ENCODE measurements at regions not wholly inside any gene's neighbourhood (a gene's known extent, or its start where the extent isn't known, plus 50 kb on each side); places are given as distances from the start of the nearest gene placed in this dataset.

DNA sequence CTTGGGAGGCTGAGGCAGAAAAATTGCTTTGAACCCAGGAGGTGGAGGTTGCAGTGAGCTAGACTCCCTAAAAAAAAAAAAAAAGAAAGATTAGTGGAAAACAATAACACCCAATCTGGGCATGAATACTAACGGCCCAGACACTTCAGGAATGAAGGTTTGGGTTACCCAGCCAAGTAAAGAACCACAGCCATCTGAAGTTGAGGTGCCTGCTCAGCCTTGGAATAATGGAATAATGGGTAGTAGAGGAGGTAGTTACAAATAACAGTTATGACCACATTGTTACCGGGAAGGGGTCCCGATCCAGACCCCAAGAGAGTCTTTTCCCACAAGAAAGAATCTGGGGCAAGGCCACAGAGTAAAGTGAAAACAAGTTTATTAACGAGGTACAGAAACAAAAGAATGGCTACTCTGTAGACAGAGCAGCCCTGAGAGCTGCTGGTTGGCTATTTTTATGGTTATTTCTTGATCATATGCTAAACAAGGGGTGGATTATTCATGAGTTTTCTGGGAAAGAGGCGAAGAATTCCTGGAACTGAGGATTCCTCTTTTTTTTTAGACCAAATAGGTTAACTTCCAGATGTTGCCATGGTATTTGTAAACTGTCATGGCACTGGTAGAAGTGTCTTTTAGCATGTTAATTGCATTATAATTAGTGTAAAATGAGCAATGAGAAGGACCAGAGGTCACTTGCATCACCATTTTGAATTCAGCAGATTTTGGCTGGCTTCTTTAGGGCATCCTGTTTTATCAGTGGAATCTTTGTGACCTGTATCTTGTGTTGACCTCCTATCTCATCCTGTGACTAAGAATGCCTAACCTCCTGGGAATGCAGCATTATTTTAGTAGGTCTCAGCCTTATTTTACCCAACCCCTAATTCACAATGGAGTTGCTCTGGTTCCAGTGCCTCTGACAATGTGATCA is 96.2 kb upstream of the HAAO start:
- DNase-seq = no peak

DNA sequence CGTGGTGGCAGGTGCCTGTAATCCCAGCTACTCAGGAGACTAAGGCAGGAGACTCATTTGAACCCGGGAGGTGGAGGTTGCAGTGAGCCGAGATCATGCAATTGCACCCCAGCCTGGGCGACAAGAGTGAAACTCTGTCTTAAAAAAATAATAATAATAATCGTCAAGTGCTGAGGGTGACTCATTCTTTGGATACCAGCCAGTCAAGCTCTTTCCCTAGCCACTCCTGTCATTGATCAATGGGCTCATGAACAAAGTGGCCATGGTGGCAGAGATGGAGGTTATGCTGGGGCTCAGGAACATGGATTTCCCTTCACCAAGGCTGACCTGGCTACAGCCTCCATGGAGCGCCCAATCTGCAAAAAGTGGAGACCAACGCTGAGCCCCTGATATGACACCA is 94.5 kb upstream of the HAAO start:
- no peak for DNase-seq

DNA sequence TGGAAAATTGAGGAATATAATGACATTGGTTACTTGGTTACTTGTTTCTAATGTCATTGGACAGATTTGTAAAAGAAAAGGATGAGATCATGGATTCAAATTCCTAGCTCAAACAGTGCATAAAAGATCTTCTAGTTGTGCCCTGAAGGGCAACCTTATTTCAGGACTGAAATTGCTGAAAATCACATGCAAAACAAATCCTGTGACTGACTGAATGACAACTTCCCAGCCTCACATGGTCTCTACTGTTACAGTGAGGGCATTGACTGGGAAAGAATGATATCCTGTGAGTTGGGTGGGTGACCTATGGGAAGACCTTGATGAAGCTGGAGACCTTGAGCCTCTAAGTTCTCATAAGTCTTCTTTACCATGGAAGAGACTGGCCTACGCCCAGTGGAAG is 90.4 kb upstream of the HAAO start:
- DNase-seq = no peak

DNA sequence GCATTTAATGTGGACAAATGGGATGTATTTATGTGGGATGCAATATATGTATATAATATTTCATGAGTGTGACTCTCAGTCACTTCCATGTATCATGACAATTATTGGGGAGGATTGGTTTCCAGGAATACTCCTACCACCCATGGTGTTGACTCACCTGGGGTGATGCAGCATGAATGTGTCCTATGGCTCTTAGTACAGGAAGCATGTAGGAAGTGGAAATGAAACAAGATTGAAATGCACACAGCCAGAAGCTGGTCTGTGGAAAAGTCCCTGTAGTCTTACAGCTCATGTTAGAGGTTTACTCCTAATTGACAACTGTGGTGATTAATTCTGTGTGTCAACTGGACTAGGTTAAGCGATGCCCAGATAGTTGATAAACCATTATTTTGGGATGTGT is 89.3 kb upstream of the HAAO start:
- DNase-seq = no peak

DNA sequence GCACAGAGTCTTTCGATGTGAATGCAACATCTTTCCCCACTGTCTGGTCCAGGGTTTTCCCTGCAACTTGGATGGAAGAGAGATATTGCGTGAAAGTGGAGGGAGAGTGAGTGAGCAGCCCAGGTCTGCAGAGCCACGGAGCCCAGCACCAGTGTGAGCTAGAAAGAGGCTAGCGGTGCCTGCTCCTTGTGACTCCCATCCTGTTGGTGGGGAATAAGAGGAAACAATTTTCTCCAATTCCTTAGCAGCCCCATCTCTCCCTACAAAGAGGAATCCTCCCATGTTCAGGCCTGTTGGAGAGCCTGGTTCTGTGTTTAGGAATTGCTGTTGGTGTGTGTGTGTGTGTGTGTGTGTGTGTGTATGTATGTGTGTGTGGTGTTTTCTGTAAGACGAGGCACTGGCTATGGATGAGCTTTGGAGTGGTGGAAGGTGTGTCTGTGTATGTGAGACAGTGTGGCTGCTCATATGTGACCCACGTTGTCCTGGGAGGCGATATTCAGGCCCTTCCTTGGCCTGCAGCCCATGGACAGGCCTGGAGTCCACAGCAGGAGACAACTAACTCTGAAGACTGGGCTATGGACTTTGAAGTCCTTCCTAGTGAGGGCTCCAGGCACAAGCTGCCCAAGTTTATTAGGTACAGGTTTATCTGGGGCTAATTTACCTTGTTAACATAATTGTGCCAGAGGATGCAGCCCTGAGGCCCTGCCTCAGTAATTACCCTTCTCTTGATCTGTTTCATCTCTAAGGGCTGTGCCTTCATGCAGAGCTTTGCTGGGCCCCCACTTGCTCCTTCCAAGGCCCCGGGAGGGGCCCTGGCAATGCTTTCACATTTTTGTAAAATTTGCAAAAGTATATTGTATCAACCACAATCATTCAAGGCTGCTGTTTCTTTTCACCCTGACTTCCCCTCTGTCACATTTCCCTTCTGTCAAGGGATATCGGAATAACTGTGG is 88.6 kb upstream of the HAAO start:
- no peak for DNase-seq

DNA sequence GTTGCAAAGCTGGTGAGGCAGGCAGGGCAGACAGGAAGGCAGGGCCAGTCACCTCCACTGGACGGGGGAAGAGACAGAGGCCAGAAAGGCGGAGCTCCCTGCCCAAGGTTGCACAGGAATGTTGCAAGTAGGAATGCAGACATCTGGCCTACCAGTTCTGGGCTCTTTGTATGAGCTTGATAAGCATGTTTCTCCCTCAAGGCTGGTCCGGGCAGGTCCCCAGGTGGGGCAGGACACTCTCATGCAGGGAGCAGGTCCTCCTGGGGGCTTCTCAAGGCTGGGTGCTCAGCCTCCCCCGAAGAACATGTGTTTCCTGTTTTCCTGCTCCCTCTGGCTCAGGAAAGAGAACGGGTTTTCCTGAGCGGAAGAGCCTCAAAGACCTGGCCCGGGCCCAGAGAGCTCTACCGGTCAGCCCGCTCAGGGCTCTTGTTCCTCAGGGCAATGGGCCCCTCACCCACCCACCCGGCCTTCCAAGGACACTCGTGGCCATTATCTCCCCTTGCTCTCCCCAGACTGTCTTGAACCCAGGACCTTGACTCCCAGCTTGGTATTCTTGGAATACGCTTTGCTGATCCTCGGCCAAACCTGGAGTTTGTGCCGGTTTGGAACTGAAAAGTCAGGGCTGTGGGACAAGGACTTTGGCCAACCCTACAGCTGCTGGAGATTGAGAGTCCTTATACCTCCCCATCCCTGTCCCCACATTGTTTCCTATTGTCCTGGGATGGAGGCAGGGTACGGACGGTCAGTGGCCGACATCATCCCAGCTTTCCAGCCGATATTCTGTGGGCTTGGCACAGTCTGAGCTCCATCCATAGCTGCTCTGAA is 87.7 kb upstream of the HAAO start:
- DNase-seq = no peak

DNA sequence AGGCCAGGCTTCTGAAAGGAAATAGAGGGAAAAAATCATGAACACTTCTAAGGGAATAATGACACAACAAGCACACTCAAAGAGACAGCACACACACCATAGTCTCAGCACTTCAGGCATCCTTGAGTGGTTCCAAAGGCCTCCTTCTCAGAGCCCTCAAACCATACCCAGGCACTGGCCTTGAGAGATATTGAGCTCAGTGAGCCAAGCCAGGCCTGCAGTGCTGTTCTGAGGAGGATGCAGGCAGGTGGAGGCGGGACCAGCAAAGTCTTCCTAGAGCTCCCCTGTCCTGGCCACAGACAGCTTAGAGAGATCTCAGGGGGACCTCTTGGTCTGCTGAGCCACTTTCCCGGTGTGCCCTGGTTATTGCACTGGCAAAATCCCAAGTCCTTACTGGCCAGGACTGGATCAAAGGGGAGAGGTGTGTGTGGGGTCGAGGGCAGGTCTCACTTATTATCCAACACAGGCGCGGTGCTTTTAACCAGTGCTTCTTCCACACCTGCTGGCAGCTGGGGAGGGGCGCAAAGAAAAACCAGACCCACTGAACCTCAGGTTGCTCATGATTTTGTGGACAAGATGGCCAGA is 86.8 kb upstream of the HAAO start:
- DNase-seq = no peak

DNA sequence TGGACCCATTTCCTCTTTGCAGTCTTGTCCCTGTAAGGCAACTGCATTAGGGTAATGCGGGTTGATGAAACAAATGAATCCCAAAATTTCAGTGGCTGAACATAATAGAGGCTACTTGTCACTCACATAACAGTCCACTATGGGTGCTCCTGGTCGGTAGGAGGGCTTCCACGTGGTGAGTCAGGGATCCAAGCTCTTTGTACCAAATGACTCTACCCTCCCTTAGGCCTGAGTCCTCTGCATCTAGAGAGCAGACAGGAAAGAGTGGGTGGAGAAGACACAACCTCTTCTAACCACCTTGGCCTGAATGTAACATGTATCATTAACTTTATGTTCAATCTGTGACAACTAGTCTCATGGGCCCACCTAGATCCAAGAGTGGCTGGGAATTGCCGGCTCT is 86.2 kb upstream of the HAAO start:
- no peak for DNase-seq

DNA sequence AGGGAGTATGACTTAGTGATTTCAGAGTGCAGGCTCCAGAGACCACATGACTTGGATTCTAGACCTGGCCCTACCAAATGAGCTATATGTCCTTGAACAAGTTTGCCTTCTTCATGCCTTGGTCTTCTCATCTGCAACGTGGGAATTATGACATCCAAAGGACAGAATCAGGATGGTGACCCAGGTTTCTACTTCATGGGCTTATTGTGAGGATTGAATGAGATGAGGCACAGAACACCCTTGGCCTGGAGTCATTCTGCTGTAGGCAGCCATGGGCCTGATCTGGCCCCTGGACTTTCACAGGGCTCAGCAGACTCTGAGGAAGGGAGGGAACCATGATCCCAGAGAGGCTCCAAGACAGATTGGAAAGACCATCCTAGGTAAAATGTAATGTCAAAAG is 85.6 kb upstream of the HAAO start:
- DNase-seq = no peak

DNA sequence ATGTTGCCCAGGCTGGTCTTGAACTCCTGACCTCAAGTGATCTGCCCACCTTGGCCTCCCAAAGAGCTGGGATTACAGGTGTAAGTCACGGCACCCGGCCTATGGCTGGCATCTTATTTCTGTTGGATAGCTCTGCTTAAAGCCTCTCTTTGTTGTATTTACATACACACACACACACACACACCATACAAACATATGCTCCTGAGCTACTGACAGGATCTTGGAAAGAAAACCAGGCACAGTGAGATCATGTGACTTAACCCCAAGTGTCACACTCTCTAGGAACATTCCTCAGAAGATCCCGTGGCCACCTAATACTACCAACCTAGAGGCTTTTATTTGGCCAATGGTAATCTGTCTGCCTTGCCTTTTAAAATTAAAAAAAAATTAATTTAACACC is 85.1 kb upstream of the HAAO start:
- no peak for DNase-seq

DNA sequence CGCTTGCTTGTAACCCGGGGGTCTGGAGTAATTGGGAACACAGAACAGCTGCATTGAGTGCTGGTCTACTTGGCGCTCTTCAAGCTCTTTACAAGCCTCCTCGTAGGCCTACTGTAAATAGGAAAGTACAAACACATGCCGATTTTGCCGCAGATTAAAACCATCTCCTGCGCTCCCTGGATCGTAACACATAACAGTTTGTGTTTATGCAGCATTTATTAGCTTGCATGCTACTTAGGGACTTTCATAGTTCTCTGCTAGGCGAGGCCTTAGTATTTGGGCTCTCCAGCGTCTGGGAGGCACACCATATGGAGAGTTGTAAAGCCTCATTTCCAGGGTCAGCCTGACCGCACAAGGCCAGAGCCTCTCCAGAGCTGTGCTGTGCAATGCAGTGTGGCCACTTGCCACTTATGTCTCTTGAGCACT is 84.0 kb upstream of the HAAO start:
- DNase-seq = no peak

DNA sequence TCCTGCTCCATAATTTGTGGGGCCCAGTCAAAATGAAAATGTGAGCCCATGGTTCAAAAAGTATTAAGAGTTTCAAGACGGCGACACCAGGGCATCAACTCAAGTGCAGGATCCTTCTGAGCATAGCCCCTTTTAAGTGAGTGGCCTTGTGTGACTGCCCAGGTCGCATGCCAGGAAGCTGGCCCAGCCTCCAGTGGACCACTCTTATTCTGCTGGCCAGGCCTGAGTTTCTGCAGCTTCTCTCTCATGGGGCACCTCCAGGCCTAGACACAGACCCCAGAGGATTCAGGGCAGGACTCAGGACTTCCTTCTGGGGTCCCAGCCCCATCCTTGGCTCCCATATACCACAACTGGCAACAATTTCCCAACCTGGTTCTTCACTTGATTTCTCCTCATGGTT is 83.5 kb upstream of the HAAO start:
- DNase-seq = no peak

DNA sequence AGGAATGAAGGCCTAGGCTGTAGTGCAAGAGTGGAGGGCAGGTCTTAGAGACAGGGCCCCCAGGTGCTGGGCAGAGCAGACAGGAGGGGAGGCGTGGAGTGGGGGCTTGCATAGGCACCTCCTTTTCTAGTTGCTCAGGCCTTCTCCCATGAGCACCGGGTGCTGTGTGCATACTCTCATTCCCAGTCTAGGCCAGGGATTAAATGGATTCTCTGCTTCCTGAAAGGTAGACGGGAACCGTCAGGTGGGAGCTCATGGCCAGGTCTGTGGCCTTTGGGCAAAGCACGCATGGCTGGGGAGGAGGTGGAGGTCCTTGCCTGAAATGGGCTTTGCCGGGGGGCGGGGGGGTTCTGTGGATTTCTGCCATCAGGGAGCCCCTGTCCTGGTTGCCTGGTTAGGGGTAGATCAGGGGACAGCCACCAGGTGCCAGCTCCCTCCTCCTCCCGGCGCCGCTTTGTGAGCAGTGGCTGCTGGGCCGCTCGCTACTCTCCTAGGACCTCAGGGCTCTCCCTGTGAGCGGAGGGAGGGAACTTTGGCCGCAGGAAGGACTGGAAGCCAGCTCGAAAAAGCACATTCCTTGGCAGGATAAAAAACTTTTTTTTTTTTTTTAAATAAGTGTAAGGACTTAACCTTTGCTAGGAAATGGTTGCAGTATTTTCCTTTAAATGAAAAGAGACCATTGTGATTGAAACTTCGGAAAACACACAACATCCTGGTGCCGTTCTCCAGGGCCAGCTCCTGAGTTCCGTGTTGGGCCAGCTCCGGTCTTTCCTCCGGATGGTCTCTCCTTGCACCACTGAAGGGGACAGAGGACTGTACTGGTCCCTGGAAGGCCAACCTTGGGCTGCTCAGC is 82.8 kb upstream of the HAAO start:
- DNase-seq = no peak

DNA sequence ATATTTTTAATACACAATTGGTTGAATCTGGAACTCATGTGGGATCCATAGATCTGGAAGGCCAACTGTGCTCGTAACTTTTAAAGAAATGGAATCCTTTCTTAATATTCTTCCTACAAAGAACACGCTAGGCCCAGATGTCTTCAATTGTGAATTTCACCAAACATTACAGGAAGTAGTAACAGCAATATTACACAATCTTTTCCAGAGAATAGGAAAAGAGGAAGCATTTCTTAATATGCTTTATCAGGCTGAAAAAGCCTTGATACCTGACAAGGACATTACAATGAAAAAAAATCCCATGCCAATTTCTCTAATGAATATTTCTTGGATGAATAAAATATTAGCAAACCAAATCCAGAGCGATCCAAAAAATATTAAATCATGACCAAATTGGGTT is 80.3 kb upstream of the HAAO start:
- DNase-seq = no peak

DNA sequence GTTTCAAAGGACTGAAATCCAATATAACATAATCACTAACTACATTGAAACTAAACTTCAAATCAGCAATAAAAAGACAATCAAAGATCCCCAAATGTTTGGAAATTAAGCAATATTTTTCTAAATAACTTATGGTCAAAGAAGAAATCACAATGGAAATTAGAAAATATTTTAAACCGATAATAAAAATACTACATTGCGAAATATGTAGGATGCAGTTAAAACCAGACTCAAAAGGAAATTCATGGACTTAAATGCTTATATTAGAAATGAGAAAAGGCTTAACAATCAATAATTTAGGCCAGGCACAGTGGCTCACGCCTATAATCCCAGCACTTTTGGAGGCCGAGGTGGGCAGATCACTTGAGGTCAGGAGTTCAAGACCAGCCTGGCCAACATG is 79.0 kb upstream of the HAAO start:
- no peak for DNase-seq

DNA sequence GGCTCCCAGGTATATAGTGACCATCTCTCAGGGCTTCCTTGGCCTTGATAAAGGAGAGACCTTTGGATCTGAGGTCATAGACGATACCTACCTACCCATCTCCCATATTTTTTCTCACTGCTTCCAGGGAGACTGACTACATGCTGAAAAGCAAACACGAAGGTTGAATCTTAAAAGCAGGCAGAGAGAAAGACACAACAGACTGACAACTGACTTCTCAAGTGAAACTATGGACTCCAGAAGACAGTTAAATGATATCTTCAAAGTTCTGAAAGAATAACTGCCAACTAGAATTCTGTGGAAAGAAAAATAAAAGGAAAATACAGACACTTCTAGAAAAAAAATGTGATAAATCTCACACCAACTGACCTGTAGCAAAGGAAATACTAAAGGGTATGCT is 76.5 kb upstream of the HAAO start:
- no peak for DNase-seq

DNA sequence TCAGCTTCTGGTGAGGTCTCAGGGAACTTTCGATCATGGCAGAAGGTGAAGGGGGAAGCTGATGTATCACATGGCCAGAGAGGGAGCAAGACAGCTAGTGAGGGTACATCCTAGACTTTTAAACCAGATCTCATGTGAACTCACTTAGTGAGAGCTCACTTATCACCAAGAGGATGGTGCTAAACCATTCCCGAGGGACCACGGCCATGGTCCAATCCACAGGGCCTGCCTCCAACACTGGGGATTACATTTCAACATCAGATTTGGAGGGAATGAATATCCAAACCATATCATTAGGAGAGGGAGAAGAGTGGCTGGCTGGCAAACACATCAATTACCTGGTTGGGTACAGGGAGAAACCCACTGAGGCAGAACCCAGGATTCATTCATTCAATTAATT is 75.7 kb upstream of the HAAO start:
- no peak for DNase-seq

DNA sequence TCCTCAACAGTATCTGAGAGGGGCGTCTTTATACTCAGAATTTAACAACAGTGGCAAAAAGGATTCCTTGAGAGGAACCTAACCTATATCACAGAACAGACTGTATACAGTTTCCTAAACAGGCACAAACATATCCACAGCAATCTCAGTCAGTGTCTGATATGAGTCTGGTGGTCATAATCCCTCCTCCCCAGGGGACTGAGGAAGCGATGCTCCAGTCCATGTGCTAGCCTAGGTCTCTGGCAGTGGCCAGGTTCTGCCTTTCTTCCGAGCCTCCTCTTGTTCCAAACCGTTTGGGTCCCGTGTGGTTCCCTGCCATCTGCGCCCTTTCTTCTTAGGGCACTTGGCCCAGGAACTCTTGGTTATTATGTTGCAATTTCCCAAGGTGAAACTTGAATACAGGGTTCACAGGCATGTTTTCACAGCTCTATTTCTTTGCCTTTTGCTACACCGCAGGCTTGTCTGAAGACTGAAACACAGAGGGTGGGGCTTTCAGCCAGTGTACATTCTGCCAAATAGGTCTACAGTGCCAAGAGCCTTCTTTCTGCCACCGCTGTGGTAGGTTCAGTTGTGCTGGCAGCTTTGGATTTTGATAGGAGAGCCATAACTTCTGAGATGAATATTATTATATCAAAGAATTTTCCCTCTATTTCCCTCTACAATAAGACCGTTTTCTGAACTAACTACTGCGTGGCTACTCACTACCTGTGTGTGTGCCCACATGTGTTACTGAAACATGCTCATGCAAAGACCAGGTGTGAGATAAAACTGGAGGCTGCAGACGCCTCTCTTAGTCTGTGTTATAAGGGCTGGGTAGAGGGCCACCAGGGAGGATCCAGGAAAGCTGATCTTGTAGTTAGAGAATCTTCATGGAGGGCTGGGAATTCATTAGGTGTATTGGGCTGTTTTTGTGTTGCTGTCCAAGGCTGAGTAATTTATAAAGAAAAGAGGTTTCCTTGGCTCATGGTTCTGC is 75.0 kb upstream of the HAAO start:
- no peak for DNase-seq

DNA sequence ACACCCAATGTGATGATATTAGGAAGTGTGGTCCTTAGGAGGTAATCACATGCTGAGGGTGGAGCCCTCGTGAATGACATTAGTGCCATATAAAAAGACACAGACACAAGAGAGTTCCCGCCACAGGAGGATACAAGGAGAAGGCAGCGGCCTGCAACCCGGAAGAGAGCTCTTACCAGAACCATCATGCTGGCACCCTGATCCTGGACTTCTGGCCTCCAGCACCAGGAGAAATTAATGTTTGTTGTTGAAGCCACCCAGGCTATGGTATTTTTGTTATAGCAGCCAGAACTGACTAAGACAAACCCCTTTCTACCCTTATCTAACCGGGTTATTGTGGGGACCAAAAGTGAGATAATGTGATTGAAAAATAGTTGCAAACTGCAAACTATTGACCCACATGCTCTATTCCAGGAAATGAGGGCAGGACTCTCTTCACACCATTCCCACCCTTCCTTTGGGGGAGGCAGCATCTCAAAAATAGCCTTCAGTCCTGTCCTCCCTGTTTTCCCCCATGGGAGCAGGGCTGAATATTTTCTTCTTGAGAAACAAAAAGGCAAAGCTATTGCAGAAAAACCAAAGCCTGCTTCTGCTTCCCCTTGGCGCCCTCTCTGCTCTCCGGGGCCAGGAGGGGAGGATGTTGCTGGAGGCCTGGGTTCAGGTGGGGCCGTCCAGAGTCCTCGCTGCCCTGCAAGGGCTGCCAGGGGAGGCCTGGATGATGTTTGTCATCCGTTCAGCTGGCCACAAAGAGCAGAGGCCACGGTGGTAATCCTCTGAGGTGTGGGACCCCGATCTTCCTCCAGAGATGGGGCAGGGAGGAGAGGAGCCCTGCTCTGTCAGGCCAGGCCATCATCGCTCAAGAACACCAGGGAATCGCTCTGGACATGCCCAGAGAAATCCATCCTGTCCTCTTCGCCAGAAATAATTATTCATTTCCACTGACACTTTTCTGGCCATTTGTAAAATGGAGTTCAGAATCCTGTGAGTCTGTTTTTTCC is 73.8 kb upstream of the HAAO start:
- DNase-seq = no peak
